ACHN (cell line): ENCODE measurements at regions not wholly inside any gene's neighbourhood (a gene's known extent, or its start where the extent isn't known, plus 50 kb on each side); places are given as distances from the start of the nearest gene placed in this dataset.

Experiments used
- DNase-seq: peaks from one replicate; pipeline ENCODE4 v3.0.0-alpha.2; 2015
- in situ Hi-C: cut with HindIII; loops from 2 replicates; pipeline ENCODE4 v1.10.0; 2017; ENCODE audit warnings: low sequenced_read_pairs, low pct_ligation_motif_present, low pct_unique_long_range_greater_than_20kb

GRCh38 chr3:24715171-24715792, 220.6 kb upstream of the THRB start:
- in situ Hi-C loops, result no loop called here
- DNase-seq, result no peak

GRCh38 chr3:24722087-24722486, 227.4 kb upstream of the THRB start:
- no peak for DNase-seq
- in situ Hi-C loops, result no loop called here

GRCh38 chr3:24725514-24726255, 231.0 kb upstream of the THRB start:
- DNase-seq, result no peak
- in situ Hi-C loops, result no loop called here

- DNase-seq, result no peak
- in situ Hi-C loops, result no loop called here
These were observed 231.8 kb upstream of the THRB start for GRCh38 chr3:24726423-24726822.

- in situ Hi-C loops, result no loop called here
- no peak for DNase-seq
These were observed 235.5 kb upstream of the THRB start for GRCh38 chr3:24730173-24730572.

- no peak for DNase-seq
- in situ Hi-C loops, result no loop called here
These were observed 239.4 kb upstream of the THRB start for GRCh38 chr3:24734019-24734418.

- DNase-seq, result no peak
- in situ Hi-C loops, result no loop called here
These were observed 242.1 kb upstream of the THRB start for GRCh38 chr3:24736701-24737100.

GRCh38 chr3:24740326-24740725, 245.7 kb upstream of the THRB start:
- in situ Hi-C loops, result no loop called here
- no peak for DNase-seq

- in situ Hi-C loops, result no loop called here
- no peak for DNase-seq
These were observed 246.9 kb upstream of the THRB start for GRCh38 chr3:24741506-24741905.

GRCh38 chr3:24748520-24748919, 253.9 kb upstream of the THRB start:
- DNase-seq, result no peak
- in situ Hi-C loops, result no loop called here

- in situ Hi-C loops, result no loop called here
These were observed 256.4 kb upstream of the THRB start for GRCh38 chr3:24751020-24751419.

GRCh38 chr3:24756101-24756888, 261.6 kb upstream of the THRB start:
- no peak for DNase-seq
- in situ Hi-C loops, result no loop called here

More at GRCh38 chr3:24751020-24751419, 256.4 kb upstream of the THRB start:
- DNase-seq, result no peak

- no peak for DNase-seq
These were observed 268.7 kb upstream of the THRB start for GRCh38 chr3:24763393-24763792.

GRCh38 chr3:24764236-24764915, 269.7 kb upstream of the THRB start:
- in situ Hi-C loops, result no loop called here

More at GRCh38 chr3:24763393-24763792, 268.7 kb upstream of the THRB start:
- in situ Hi-C loops, result no loop called here

GRCh38 chr3:24765399-24765798, 270.7 kb upstream of the THRB start:
- no peak for DNase-seq
- in situ Hi-C loops, result no loop called here

More at GRCh38 chr3:24764236-24764915, 269.7 kb upstream of the THRB start:
- no peak for DNase-seq

- in situ Hi-C loops, result no loop called here
- no peak for DNase-seq
These were observed 275.3 kb upstream of the THRB start for GRCh38 chr3:24769918-24770317.

- in situ Hi-C loops, result no loop called here
- peak; percentile 44 for DNase-seq
These were observed 279.1 kb upstream of the THRB start for GRCh38 chr3:24773798-24774197.

- in situ Hi-C loops, result no loop called here
- DNase-seq, result no peak
These were observed 286.3 kb upstream of the THRB start for GRCh38 chr3:24780991-24781390.

GRCh38 chr3:24781454-24781853, 286.8 kb upstream of the THRB start:
- no peak for DNase-seq
- in situ Hi-C loops, result no loop called here
